ENCODE measurements at regions not wholly inside any gene's neighbourhood (a gene's known extent, or its start where the extent isn't known, plus 50 kb on each side); places are given as distances from the start of the nearest gene placed in this dataset.

GRCh38 chr1:219459351-219460080 is 153.4 kb downstream of the ZC3H11B start:
- DNase-seq: no peak
- no peak overlapping the region for H3K27ac ChIP-seq
- TF ChIP-seq EP300 (IDR thresholded peaks at IDR 0.05) (no peak), POLR2A (IDR thresholded peaks at IDR 0.05) (no peak), CTCF (IDR thresholded peaks at IDR 0.05) (no peak)

GRCh38 chr1:219446288-219446687 is 166.6 kb downstream of the ZC3H11B start:
- no peak for DNase-seq
- Histone ChIP-seq H3K27me3 (no peaks in the 10 kb centered on the region), H3K36me3 (no peaks in the 10 kb centered on the region), H3K4me1 (ENCODE audit: insufficient read depth) (no peaks in the 10 kb centered on the region), H3K27ac (no peak overlapping the region), H3K9me3 (no peaks in the 10 kb centered on the region), H3K4me3 (no peak overlapping the region)
- intact Hi-C loops (cut with DNase I): no loop called here
- 84 to 95% (median 89%) methylated on average over 3 of the region's 3 CpGs for WGBS, 3 donors
- TF ChIP-seq EP300 (IDR thresholded peaks at IDR 0.05) (no peak), CTCF (IDR thresholded peaks at IDR 0.05) (no peak), POLR2A (IDR thresholded peaks at IDR 0.05) (no peak)

More at GRCh38 chr1:219459351-219460080, 153.4 kb downstream of the ZC3H11B start:
- intact Hi-C loops (cut with DNase I): loop anchor here in 1 of 4 donors (5.0 kb wide), 1 partner anchor 772 kb away; no protein-coding TSS in a partner anchor
- Histone ChIP-seq H3K4me1 (ENCODE audit: insufficient read depth) (no peaks in the 10 kb centered on the region), H3K36me3 (no peaks in the 10 kb centered on the region), H3K4me3 (no peak overlapping the region), H3K27me3 (no peaks in the 10 kb centered on the region), H3K9me3 (no peaks in the 10 kb centered on the region)
- WGBS, 3 donors: 74 to 84% (median 80%) methylated on average over 5 of the region's 5 CpGs

- H3K36me3 ChIP-seq: no peaks in the 10 kb centered on the region
- H3K4me3 ChIP-seq: no peak overlapping the region
- no peaks in the 10 kb centered on the region for H3K27me3 ChIP-seq
- no peak for TF ChIP-seq CTCF (IDR thresholded peaks at IDR 0.05)
- TF ChIP-seq EP300 (IDR thresholded peaks at IDR 0.05): no peak
- TF ChIP-seq POLR2A (IDR thresholded peaks at IDR 0.05): no peak
- no peak overlapping the region for H3K27ac ChIP-seq
- WGBS, 3 donors: 90 to 98% (median 94%) methylated on average over 2 of the region's 2 CpGs
- no peak for DNase-seq
- H3K9me3 ChIP-seq: no peaks in the 10 kb centered on the region
- intact Hi-C loops (cut with DNase I): no loop called here
- H3K4me1 ChIP-seq (ENCODE audit: insufficient read depth): no peaks in the 10 kb centered on the region
These were observed 167.0 kb downstream of the ZC3H11B start for GRCh38 chr1:219445864-219446263.

GRCh38 chr1:219444474-219444873 is 168.4 kb downstream of the ZC3H11B start:
- TF ChIP-seq EP300 (IDR thresholded peaks at IDR 0.05) (no peak), POLR2A (IDR thresholded peaks at IDR 0.05) (no peak), CTCF (IDR thresholded peaks at IDR 0.05) (no peak)
- Histone ChIP-seq H3K36me3 (no peaks in the 10 kb centered on the region), H3K4me3 (no peak overlapping the region), H3K27ac (no peak overlapping the region), H3K4me1 (ENCODE audit: insufficient read depth) (no peaks in the 10 kb centered on the region), H3K27me3 (no peaks in the 10 kb centered on the region), H3K9me3 (no peaks in the 10 kb centered on the region)
- WGBS, 3 donors: 77 to 86% (median 80%) methylated on average over 4 of the region's 4 CpGs
- intact Hi-C loops (cut with DNase I): no loop called here
- no peak for DNase-seq
